GM18505 (cell line): ENCODE measurements at regions not wholly inside any gene's neighbourhood (a gene's known extent, or its start where the extent isn't known, plus 50 kb on each side); places are given as distances from the start of the nearest gene placed in this dataset.

ENCODE experiments used
- ATAC-seq: cut with Tn5 transposase; IDR thresholded peaks from one replicate; pipeline ENCODE4 v1.9.1; 2021; ENCODE audit not compliant: unreplicated experiment
- POLR2A ChIP-seq: IDR thresholded peaks from 4 replicates; pipeline ENCODE4 v1.6.1; 2011; ENCODE audit warnings: borderline replicate concordance; ENCODE audit not compliant: insufficient read depth, insufficient read length; ENCODE audit errors: extremely low read depth

GRCh38 chr12:126617312-126617711 is 1552.1 kb downstream of the AACS start:
- ATAC-seq = no peak
- no peak for TF ChIP-seq POLR2A

GRCh38 chr12:126627596-126627995 is 1562.4 kb downstream of the AACS start:
- no peak for TF ChIP-seq POLR2A
- ATAC-seq = no peak

- no peak for TF ChIP-seq POLR2A
- no peak for ATAC-seq
Measured at GRCh38 chr12:126636821-126637220, 1571.6 kb downstream of the AACS start.

DNA sequence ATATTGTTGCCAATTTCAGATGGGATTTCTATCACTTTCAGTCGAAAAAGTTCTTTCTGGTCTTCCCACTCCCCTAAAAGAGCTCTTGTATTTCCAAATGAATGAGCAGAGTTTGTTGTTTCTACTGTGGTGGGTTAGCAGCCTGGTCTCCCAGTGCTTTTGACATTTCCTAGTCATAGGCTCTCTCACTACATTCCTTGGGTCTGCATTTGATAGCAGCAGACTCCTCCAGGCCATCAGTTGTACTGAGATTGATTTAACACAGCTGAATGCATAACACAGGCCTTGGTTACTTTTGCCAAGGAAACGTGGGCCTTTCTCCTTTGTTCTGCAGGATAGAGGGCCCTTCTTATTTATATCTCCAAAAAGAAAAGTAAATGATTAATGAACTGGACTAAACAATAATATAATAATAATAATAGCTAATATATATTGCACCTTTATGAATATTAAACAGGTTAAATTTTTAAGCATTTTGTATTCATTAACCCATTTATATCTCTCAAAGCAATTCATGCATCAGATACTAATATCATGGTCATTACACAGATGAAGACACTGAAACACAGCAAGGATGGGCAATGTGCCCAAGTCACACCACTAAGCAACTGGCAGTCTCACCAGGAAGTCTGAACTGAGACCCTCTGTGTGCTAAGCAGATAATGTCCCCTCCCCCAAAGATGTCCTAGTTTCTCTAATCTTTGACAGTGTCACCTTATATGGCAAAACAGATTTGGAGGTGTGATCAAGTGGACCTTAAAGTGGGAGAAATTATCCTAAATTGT is 1579.2 kb downstream of the AACS start:
- ATAC-seq = no peak
- no peak for TF ChIP-seq POLR2A

- no peak for TF ChIP-seq POLR2A
- no peak for ATAC-seq
Measured at GRCh38 chr12:126648074-126648473, 1582.8 kb downstream of the AACS start.

DNA sequence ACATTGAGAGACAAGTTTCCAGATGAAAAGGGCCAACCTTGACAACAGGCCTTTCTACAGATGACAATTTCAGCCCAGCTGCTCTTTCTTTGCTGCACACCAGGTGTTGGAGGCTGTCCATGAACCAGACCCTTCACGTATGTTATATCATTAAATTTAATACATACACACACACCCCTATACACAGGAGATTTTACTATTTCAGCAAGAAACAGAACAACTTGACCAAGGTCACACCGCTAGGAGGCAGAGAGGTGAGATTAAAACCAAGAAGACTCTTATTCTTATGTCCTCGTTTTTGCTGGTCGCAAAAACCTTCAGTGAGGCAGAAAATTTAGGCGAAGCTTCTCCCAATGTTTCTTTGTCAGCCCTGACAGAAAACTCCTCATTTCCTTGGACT is 1585.9 kb downstream of the AACS start:
- TF ChIP-seq POLR2A = no peak
- no peak for ATAC-seq

- no peak for ATAC-seq
Measured at GRCh38 chr12:126663304-126664094, 1598.3 kb downstream of the AACS start.

DNA sequence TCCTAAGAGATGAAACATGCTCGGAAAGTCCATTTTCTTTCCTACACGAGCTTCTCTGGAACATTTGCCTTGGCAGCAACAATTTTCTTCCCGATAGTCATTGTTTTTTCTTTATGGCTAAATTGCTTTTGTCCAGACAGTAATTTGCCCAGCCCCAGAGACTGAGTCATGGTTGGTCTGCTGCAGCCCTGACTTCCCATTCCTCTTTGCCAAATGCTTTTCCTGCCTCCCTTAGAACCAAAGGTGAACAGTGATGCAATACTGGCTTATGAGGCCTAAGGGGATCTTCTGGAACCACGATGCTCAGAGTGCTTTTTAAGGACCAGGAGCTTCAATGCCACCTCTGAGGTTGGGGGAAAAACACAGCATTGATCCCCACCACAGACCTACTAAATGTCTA is 1599.6 kb upstream of the TMEM132C start:
- no peak for TF ChIP-seq POLR2A
- no peak for ATAC-seq

More at GRCh38 chr12:126663304-126664094, 1598.3 kb downstream of the AACS start:
- TF ChIP-seq POLR2A = no peak

DNA sequence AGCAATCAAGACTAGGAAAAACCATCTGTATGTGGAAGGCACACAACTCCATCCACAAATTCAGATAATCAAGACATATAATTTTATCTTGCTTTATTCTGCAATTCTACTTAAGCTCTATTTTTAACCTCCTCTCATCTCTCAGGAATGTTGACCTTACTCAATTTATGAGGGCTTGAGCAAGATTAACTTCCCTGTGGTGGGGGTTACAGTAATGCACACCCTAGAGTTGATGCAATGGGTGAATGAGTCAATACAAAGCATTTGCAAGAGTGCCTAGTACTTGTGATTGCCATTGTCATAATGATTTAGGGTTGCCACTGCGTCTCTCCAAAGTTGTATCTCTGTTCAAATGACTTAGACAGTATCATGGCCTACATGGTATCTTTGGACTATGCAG is 1598.4 kb upstream of the TMEM132C start:
- ATAC-seq = no peak

GRCh38 chr12:126668961-126669360 is 1598.0 kb upstream of the TMEM132C start:
- no peak for ATAC-seq
- no peak for TF ChIP-seq POLR2A

More for the DNA sequence above, 1598.4 kb upstream of the TMEM132C start:
- no peak for TF ChIP-seq POLR2A

GRCh38 chr12:126676434-126676833 is 1590.5 kb upstream of the TMEM132C start:
- ATAC-seq = no peak
- TF ChIP-seq POLR2A = no peak

DNA sequence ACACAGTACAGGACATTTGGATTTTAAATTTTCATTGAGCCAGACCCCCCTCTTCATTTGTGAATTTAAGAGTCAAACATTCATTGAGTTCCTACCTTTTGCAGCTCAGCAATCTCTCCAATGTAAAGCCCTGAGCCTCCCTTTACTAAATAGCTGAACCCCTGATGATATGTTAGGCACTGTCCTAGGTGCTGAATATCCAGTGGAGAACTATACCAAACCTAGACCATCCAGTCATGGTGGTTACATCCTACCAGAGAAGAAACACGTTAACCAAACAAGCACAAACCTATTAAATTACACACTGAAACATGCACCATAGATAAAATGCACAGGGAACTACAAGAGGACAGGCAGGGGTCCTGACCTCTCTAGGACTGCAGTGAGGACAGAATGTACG is 1585.3 kb upstream of the TMEM132C start:
- ATAC-seq = no peak
- TF ChIP-seq POLR2A = no peak

DNA sequence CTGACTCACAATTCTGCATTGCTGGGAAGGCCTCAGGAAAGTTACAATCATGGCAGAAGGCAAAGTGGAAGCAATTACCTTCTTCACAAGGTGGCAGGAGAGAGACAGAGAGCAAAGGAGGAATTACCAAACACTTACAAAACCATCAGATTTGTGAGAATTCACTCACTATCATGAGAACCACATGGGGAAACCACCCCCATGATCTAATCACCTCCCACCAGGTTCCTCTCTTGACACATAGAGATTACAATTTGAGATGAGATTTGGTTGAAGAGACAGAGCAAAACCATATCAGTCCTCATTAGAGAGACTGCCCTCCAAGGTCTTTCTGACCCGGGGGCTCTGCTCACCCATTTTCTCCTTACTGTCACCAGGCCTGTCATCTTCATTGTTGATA is 1582.3 kb upstream of the TMEM132C start:
- ATAC-seq = no peak
- no peak for TF ChIP-seq POLR2A

GRCh38 chr12:126685636-126686035 is 1581.3 kb upstream of the TMEM132C start:
- ATAC-seq = no peak
- no peak for TF ChIP-seq POLR2A

DNA sequence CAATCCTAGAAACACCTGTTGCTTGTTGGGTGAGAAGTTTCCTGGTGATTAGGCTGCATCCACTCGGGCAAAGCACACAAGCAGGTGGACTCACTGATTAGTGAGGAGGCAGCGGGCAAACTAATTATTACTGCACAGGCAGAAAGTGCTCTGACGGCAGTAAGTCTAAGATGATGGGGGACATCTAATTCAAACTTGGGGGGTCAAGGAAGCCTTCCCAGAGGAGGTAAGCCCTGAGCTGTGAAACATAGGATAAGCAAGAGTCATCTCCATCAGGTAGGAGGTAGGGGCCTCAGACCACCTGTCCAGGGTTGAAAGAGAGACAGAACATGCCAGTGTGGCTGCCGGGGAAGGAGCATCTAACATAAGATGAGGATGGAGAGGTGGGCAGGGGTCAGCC is 1578.4 kb upstream of the TMEM132C start:
- TF ChIP-seq POLR2A = no peak

DNA sequence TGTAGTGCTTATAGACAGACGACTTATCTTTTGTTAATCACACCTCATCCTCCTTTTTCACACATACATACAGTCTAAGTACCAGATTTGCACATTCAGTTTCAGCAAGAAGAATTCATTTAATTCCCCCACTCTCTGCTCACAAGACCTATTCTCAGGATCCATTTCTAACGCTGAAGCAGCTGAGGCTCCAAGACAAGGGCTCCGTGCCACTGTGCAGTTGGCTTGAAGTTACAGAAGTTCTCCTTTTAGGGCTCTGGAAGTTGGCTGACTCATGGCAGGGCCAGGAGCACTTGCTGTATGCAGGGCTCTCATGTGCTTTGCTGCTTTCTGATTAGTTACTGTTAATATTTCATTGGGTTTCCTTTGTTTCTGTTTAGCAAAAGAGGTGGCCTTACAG is 1566.9 kb upstream of the TMEM132C start:
- ATAC-seq = no peak

More for the DNA sequence above, 1578.4 kb upstream of the TMEM132C start:
- ATAC-seq = no peak

More for the DNA sequence above, 1566.9 kb upstream of the TMEM132C start:
- TF ChIP-seq POLR2A = no peak
